Natural killer cell treated with Interleukin-12 subunit alpha and Interleukin-12 subunit beta and Interleukin-15 and Interleukin-18, amount 100 ng/mL, for 72 hours (primary cell): ENCODE measurements at regions not wholly inside any gene's neighbourhood (a gene's known extent, or its start where the extent isn't known, plus 50 kb on each side); places are given as distances from the start of the nearest gene placed in this dataset.

Experiments used
- ATAC-seq, 2 donors: fragments of 150-1000 bp; cut with Tn5 transposase in 1 of 2; sonication (Bioruptor Pico), chemical (Tn5 transposase) in 1 of 2; 2 replicates each; pipeline ENCODE4 v1.10.0; 2021
- DNase-seq: peaks from one replicate; pipeline ENCODE4 v3.0.0; 2022; ENCODE audit warnings: low spot score
- H3K27ac Mint-ChIP-seq, 2 donors: 1 replicate in 1 of 2; 2 replicates in 1 of 2; pipeline ENCODE4 v1.8.0; 2022; ENCODE audit warnings: mixed read lengths in 2 of 2, mild to moderate bottlenecking in 1 of 2, moderate library complexity in 1 of 2
- H3K27me3 Mint-ChIP-seq, 2 donors: 1 replicate in 1 of 2; 2 replicates in 1 of 2; pipeline ENCODE4 v1.8.0; 2022; ENCODE audit warnings: mixed read lengths in 2 of 2
- H3K36me3 Mint-ChIP-seq: one replicate; pipeline ENCODE4 v1.8.0; 2022; ENCODE audit warnings: mixed read lengths
- H3K4me1 Mint-ChIP-seq, 2 donors: 1 replicate in 1 of 2; 2 replicates in 1 of 2; pipeline ENCODE4 v1.8.0; 2022; ENCODE audit warnings: low read depth in 2 of 2, mixed read lengths in 2 of 2, mild to moderate bottlenecking in 1 of 2
- H3K4me3 Mint-ChIP-seq: one replicate; pipeline ENCODE4 v1.8.0; 2022; ENCODE audit warnings: mixed read lengths
- H3K9me3 Mint-ChIP-seq: 2 replicates; pipeline ENCODE4 v1.8.0; 2022; ENCODE audit warnings: mixed read lengths

- Mint-ChIP-seq H3K27ac (no peak overlapping the region), H3K36me3 (peaks cover 9% of the 10 kb centered on the region)
- ATAC-seq, result no peak
Measured at GRCh38 chr3:141418751-141419150, 50.4 kb downstream of the ZBTB38 start.

DNA sequence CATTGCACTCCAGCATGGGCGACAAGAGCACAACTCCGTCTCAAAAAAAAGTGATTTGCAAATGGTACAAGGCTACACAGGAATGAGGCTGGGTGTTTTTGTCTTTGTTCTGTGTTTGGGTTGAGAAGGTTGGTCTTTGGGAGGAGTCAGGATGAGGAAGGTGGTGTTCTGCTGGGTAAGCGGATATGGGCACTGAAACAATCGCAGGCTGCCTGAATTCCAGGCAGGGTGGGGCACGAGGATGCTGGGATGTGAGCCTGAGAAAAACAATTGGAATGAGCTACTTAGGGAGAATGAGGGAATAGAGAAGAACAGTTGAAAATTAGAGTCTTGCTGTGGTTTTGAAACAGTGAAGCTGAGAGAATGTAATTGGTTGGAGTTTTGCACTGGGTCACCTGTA lies 51.6 kb downstream of the ZBTB38 start:
- H3K27ac Mint-ChIP-seq, result no peak overlapping the region
- ATAC-seq, result no peak
- H3K27me3 Mint-ChIP-seq, result no peaks in the 10 kb centered on the region
- no peaks in the 10 kb centered on the region for H3K9me3 Mint-ChIP-seq
- H3K4me3 Mint-ChIP-seq, result no peak overlapping the region
- peaks cover 9% of the 10 kb centered on the region for H3K36me3 Mint-ChIP-seq
- no peak for DNase-seq
- H3K4me1 Mint-ChIP-seq, result peaks cover 11 to 32% of the 10 kb centered on the region in 2 donors

More at GRCh38 chr3:141418751-141419150, 50.4 kb downstream of the ZBTB38 start:
- H3K4me3 Mint-ChIP-seq, result no peak overlapping the region
- H3K9me3 Mint-ChIP-seq, result no peaks in the 10 kb centered on the region
- peaks cover 21 to 44% of the 10 kb centered on the region in 2 donors for H3K4me1 Mint-ChIP-seq
- no peaks in the 10 kb centered on the region for H3K27me3 Mint-ChIP-seq
- no peak for DNase-seq

- no peaks in the 10 kb centered on the region for H3K27me3 Mint-ChIP-seq
- H3K4me3 Mint-ChIP-seq, result no peak overlapping the region
- peaks cover 9% of the 10 kb centered on the region for H3K36me3 Mint-ChIP-seq
- ATAC-seq, result no peak
- DNase-seq, result no peak
- H3K4me1 Mint-ChIP-seq, result peaks cover 10 to 31% of the 10 kb centered on the region in 2 donors
- H3K27ac Mint-ChIP-seq, result no peak overlapping the region
- H3K9me3 Mint-ChIP-seq, result no peaks in the 10 kb centered on the region
Measured at GRCh38 chr3:141421186-141421585, 52.9 kb downstream of the ZBTB38 start.

- H3K27ac Mint-ChIP-seq, result no peak overlapping the region
- peaks cover 10 to 34% of the 10 kb centered on the region in 2 donors for H3K4me1 Mint-ChIP-seq
- H3K9me3 Mint-ChIP-seq, result no peaks in the 10 kb centered on the region
- DNase-seq (no peak), ATAC-seq (no peak)
- no peak overlapping the region for H3K4me3 Mint-ChIP-seq
- H3K27me3 Mint-ChIP-seq, result no peaks in the 10 kb centered on the region
- H3K36me3 Mint-ChIP-seq, result peaks cover 9% of the 10 kb centered on the region
Measured at GRCh38 chr3:141421639-141422319, 53.5 kb downstream of the ZBTB38 start.

DNA sequence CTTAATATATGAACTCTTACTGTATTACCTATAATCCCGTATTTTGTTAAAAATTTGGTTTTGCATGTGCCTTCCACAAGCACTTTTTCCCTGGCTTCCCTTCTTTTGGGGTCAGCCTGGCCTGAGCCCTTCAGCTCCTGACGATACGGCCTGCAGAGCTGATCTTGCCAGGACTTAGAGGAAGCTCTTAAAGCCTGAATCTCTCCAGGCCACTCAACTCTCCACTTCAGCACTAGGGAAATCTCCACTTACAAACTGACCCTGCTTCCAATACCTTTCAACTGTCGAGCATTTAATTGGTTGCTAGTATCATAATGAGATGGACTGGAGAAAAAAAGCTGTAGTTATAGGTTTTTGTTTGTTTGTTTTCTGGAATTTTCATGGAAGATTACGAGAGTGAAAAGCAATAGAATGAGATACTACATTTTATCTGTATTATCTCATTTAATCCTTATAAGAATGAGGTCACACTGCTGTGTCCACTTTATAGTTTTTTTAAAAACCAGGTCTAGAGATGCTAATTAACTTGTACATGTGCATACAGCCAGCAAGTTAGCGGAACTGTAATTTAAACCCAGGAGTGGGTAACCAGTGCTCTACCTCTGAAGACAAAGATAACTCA lies 54.8 kb downstream of the ZBTB38 start:
- Mint-ChIP-seq H3K9me3 (no peaks in the 10 kb centered on the region), H3K4me1 (peaks cover 15 to 34% of the 10 kb centered on the region in 2 donors), H3K27ac (no peak overlapping the region), H3K27me3 (no peaks in the 10 kb centered on the region), H3K36me3 (peaks cover 9% of the 10 kb centered on the region), H3K4me3 (no peak overlapping the region)
- DNase-seq (no peak), ATAC-seq (no peak)

GRCh38 chr3:141425523-141426233 lies 57.4 kb downstream of the ZBTB38 start:
- DNase-seq, result no peak
- Mint-ChIP-seq H3K36me3 (no peaks in the 10 kb centered on the region), H3K9me3 (no peaks in the 10 kb centered on the region), H3K4me3 (no peak overlapping the region), H3K27me3 (no peaks in the 10 kb centered on the region), H3K27ac (no peak overlapping the region), H3K4me1 (peaks cover 14 to 23% of the 10 kb centered on the region in 2 donors)
- no peak for ATAC-seq

DNA sequence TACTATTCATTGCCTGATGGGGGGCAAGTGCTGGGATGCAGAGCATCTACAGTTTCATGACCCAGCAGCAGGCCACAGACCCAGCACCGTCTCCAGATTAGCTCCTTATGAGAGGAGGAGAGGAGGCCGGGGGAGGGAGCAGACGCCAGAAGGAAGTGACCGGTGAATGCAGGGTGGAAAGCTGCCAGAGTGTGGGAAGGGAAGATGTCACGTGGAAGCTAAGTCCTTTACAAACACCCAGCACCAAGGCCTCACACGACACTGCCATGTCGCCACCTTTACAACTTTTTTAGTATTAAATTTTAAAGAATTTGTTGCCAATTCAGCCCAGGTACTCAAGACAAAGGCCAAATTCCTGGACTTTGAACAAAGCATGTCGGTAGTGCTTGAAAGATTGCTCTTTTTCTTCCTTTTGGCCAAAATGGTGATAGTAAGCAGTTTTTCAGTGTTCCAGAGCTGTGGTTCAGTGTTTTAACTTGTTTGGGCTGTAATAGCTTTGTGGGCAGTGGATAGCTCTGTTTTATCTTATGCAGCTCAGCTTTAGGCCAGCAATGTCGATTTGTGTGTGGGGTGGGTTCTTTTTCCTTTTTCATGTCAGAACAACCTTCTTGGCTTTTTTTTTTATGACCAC lies 58.2 kb downstream of the ZBTB38 start:
- Mint-ChIP-seq H3K4me1 (peaks cover 14 to 15% of the 10 kb centered on the region in 2 donors), H3K27me3 (no peaks in the 10 kb centered on the region), H3K9me3 (no peaks in the 10 kb centered on the region), H3K27ac (no peak overlapping the region), H3K4me3 (no peak overlapping the region), H3K36me3 (no peaks in the 10 kb centered on the region)
- no peak for DNase-seq
- ATAC-seq, result no peak

GRCh38 chr3:141427764-141428163 lies 59.1 kb upstream of the RASA2 start:
- H3K36me3 Mint-ChIP-seq, result no peaks in the 10 kb centered on the region
- H3K4me1 Mint-ChIP-seq, result peaks cover 14 to 16% of the 10 kb centered on the region in 2 donors
- DNase-seq, result no peak
- H3K4me3 Mint-ChIP-seq, result no peak overlapping the region
- H3K27me3 Mint-ChIP-seq, result no peaks in the 10 kb centered on the region
- H3K9me3 Mint-ChIP-seq, result no peaks in the 10 kb centered on the region
- ATAC-seq, result no peak
- H3K27ac Mint-ChIP-seq, result no peak overlapping the region

- Mint-ChIP-seq H3K4me3 (no peak overlapping the region), H3K9me3 (no peaks in the 10 kb centered on the region), H3K4me1 (peaks cover 16 to 20% of the 10 kb centered on the region in 2 donors), H3K27ac (no peak overlapping the region), H3K27me3 (no peaks in the 10 kb centered on the region), H3K36me3 (no peaks in the 10 kb centered on the region)
- ATAC-seq, result no peak
- no peak for DNase-seq
Measured at GRCh38 chr3:141429371-141430035, 57.3 kb upstream of the RASA2 start.

GRCh38 chr3:141430316-141430715 lies 56.5 kb upstream of the RASA2 start:
- H3K4me1 Mint-ChIP-seq, result peaks cover 16 to 20% of the 10 kb centered on the region in 2 donors
- H3K9me3 Mint-ChIP-seq, result no peaks in the 10 kb centered on the region
- no peak overlapping the region for H3K27ac Mint-ChIP-seq
- H3K36me3 Mint-ChIP-seq, result no peaks in the 10 kb centered on the region
- no peak for ATAC-seq
- no peaks in the 10 kb centered on the region for H3K27me3 Mint-ChIP-seq
- DNase-seq, result no peak
- no peak overlapping the region for H3K4me3 Mint-ChIP-seq

GRCh38 chr3:141431411-141432378 lies 55.1 kb upstream of the RASA2 start:
- no peak overlapping the region for H3K4me3 Mint-ChIP-seq
- peaks cover 13 to 16% of the 10 kb centered on the region in 2 donors for H3K4me1 Mint-ChIP-seq
- ATAC-seq, result no peak
- H3K27ac Mint-ChIP-seq, result no peak overlapping the region
- no peaks in the 10 kb centered on the region for H3K9me3 Mint-ChIP-seq
- H3K36me3 Mint-ChIP-seq, result no peaks in the 10 kb centered on the region
- H3K27me3 Mint-ChIP-seq, result no peaks in the 10 kb centered on the region
- DNase-seq, result no peak

DNA sequence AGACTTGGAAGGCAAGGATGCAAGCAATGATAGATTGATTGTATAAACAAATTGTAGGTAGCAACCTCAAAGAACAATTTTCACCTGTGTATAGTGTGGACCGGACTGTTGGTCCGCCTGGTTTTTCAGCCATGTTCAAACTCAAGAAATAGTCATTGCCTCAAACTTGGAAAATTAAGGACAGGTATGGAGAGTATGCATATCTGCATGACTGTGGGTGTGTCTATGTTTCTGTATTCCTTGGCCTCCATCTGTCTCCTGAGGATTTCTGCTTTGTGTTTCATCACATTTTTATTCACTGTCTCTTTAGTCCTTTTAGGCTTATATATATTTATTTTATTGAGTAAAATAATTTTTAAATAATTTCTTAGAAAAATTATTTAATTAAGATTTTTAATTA lies 53.9 kb upstream of the RASA2 start:
- H3K9me3 Mint-ChIP-seq, result no peaks in the 10 kb centered on the region
- no peaks in the 10 kb centered on the region for H3K27me3 Mint-ChIP-seq
- no peak overlapping the region for H3K4me3 Mint-ChIP-seq
- no peaks in the 10 kb centered on the region for H3K36me3 Mint-ChIP-seq
- ATAC-seq (no peak), DNase-seq (no peak)
- peaks cover 8 to 16% of the 10 kb centered on the region in 2 donors for H3K4me1 Mint-ChIP-seq
- no peak overlapping the region for H3K27ac Mint-ChIP-seq

GRCh38 chr3:141434255-141434654 lies 52.6 kb upstream of the RASA2 start:
- no peaks in the 10 kb centered on the region for H3K36me3 Mint-ChIP-seq
- no peak overlapping the region for H3K4me3 Mint-ChIP-seq
- H3K27ac Mint-ChIP-seq, result no peak overlapping the region
- no peaks in the 10 kb centered on the region for H3K9me3 Mint-ChIP-seq
- no peaks in the 10 kb centered on the region for H3K27me3 Mint-ChIP-seq
- no peak for DNase-seq
- ATAC-seq, result no peak
- H3K4me1 Mint-ChIP-seq, result peaks cover 6 to 11% of the 10 kb centered on the region in 2 donors
